HG03342 (cell line): ENCODE measurements at regions not wholly inside any gene's neighbourhood (a gene's known extent, or its start where the extent isn't known, plus 50 kb on each side); places are given as distances from the start of the nearest gene placed in this dataset.
"Not testable (repeated sequence)": the region's sequence is repeated elsewhere in the genome, so short reads cannot be mapped to it uniquely, and the experiment has no call there.

Experiments
- ATAC-seq: cut with Tn5 transposase; IDR thresholded peaks from one replicate; pipeline ENCODE4 v1.9.1; 2021; ENCODE audit warnings: mild to moderate bottlenecking, moderate library complexity; ENCODE audit not compliant: unreplicated experiment

DNA sequence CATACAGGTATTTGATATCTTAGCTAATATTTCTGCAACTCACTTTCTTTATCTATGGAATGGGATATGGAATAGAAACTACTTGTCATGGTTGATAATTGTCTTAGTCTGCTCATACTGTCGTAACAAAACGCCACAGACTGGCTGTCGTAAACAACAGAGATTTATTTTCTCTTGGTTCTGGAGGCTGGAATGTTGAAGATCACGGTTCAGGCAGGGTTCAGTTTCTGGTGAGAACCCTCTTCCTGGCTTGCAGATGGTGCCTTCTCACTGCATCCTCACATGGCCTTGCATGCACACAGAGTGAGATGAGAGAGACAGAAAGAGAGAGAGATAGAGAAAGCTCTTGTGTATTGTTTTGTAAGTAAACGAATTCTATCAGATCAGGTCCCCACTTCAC, 332.7 kb upstream of the MAGI2 start:
- ATAC-seq, result no peak

- ATAC-seq, result no peak
Measured at GRCh38 chr7:79785556-79785955, 332.1 kb upstream of the MAGI2 start.

DNA sequence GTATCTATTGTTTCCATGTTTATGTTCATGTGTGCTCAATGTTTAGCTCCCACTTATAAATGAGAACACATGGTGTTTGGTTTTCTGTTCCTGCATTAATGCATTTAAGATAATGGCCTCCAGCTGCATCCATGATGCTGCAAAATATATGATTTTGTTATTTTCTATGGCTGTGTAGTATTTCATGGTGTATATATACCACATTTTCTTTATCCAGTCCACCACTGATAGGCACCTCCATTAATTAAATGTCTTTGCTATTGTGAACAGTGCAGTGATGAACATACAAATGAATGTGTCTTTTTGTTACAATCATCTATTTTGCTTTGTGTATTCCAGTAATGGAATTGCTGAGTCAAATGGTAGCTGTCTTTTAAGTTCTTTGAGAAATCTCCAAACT, 329.4 kb upstream of the MAGI2 start:
- no peak for ATAC-seq

DNA sequence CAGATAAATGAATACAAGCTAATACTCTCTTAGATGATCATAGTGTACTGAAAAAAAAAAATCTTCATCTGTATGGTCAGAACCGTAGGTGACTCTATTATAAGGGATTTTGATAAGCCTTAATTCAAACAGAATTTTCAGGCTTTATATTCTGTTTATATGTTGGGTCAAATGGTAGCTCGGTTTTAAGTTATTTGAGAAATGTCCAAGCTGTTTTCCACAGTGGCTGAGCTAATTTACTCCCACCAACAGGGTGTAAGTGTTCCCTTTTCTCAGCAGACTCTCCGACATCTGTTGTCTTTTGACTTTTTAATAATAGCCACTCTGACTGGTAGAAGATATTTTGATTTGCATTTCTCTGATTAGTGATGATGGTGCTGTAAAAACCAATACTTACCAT, 328.8 kb upstream of the MAGI2 start:
- ATAC-seq, result no peak

GRCh38 chr7:79781716-79782115, 328.2 kb upstream of the MAGI2 start:
- ATAC-seq, result no peak

DNA sequence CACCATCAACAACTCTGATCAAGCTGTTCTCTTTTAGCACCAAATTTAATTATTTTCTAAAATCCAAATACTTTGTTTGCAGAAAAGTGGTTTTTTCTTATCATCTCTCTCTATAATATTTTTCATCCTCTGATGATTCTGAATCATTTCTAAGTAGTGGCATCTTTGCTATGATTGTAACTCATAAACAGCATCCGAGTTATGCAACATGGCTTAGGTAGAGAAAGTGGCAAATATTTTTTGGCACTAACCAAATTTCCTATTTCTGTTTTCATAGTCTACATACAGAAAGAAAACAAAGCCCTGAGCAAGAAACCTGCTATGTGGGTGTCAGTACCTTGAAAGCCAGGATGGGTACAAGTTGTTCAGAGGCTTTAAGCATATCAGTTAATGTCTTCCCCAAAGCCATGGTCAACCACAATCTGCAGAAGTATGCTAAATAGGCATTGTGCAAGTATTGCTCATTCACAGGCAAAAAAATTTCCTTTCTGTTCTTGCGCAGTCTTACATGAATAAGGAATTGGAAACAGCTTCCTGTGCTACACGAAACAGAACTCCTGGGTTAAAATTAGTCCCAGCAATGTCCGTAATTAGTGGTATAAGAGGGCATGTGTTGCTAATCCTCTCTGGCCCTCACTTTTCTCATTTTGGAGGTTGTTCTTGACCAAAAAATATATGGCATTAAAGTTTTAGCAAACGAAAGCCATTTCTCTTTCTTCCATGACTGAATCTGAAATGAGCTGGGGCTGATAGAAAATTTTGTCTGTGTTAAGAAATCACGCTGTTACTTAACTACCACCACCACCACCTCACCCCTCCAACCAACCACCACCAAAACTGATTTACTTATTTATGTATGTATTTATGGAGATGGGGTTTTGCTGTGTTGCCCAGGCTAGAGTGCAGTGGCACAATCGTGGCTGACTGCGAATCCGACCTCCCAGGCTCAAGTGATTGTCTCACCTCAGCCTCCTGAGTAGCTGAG, 325.6 kb upstream of the MAGI2 start:
- no peak for ATAC-seq

DNA sequence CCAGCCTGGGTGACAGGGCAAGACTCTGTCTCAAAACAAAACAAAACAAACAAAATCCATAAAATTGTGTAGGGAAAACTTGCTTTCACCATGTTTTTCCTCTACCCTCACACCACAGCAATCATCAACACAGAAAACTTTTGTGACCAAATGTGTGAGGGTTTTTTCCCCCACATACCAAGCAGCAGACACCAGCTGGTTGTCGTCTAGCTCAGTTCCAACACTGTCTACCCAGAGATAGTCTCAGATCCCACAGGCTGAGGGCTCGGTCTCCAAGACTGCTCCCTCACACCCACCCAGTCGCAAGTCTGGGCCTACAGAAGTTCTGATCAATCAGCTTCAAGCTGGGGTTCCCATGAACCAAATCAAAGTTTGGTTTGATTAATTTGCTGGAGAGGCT, 322.4 kb upstream of the MAGI2 start:
- ATAC-seq, result no peak

DNA sequence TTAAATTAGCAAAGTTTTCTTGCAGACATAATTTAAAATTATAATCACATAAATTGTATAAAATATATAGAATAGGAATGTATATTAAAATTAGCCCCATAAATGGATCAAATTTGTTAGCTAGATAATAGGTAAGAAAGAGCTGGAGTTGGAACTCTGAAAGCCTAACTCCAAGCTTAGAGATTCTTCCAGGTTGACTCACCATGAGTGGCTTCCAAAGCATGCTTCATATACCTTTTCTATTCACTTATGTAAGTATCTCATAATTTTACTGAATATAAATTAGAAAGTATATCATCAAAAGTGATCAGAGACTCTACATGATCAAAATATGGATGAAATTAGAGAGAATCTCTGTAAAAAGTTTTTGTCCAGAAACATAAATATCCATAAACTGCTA, 320.7 kb upstream of the MAGI2 start:
- no peak for ATAC-seq

DNA sequence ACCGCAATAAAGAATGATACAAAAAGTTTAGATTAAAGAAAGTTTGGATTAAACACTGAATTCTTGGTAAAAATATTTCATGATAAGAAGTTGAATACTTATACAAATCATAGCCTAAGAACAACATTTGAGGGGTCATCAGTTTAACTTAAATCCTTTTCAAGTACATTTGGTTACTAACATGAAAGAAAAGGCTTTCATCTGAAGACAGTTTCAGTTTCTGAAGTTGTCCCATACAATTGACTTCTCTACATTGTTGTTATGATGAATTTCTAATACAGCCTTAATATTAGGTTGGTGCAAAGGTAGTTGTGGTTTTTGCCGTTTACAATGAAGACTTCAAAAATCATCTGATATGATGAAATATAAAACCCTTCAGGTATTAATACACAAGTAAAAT, 317.5 kb upstream of the MAGI2 start:
- no peak for ATAC-seq

- no peak for ATAC-seq
Measured at GRCh38 chr7:79770063-79770462, 316.6 kb upstream of the MAGI2 start.

DNA sequence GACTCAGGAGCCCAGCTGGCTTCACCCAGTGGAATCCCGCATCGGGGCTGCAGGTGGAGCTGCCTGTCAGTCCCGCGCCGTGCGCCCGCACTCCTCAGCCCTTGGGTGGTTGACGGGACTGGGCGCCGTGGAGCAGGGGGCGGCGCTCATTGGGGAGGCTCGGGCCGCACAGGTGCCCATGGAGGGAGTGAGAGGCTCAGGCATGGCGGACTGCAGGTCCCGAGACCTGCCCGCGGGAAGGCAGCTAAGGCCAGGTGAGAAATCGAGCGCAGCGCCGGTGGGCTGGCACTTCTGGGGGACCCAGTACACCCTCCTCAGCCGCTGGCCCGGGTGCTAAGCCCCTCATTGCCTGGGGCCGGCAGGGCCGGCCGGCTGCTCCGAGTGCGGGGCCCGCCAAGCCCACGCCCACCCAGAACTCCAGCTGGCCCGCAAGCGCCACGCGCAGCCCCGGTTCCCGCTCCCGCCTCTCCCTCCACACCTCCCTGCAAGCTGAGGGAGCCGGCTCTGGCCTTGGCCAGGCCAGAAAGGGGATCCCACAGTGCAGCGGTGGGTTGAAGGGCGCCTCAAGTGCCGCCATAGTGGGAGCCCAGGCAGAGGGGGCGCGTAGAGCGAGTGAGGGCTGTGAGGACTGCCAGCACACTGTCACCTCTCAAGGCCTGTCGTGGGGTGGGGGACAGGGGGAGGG, 314.6 kb upstream of the MAGI2 start:
- ATAC-seq, result not testable (repeated sequence)

DNA sequence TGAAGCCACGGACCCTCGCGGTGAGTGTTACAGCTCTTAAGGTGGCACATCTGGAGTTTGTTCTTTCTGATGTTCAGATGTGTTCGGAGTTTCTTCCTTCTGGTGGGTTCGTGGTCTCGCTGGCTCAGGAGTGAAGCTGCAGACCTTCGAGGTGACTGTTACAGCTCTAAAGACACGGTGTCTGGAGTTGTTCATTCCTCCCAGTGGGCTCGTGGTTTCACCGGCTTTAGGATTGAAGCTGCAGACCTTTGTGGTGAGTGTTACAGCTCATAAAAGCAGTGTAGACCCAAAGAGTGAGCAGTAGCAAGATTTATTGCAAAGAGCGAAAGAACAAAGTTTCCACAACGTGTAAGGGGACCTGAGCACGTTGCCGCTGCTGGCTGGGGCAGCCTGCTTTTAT, 313.7 kb upstream of the MAGI2 start:
- not testable (repeated sequence) for ATAC-seq

GRCh38 chr7:79761876-79762429, 308.5 kb upstream of the MAGI2 start:
- no peak for ATAC-seq

- not testable (repeated sequence) for ATAC-seq
Measured at GRCh38 chr7:79750941-79751340, 297.5 kb upstream of the MAGI2 start.

GRCh38 chr7:79749856-79750255, 296.4 kb upstream of the MAGI2 start:
- no peak for ATAC-seq

DNA sequence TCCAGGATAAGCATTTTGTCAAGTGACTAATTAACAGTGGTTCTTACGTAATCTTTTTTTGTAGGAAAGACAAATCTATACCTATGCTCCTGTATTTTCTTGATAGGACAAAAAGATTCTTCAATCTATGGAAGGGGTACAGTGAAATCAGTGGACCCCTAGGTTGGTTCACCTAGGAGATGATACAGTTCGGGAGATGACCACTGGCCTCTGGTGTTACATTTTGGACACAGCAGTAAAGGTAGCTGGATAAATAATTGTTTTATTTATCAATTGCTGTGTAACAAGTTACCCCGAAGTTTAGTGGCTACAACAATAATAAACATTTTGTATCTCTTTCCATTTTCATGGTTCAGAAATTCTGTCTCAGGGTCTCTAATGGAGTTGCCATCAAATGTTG, 288.2 kb upstream of the MAGI2 start:
- ATAC-seq, result no peak

- no peak for ATAC-seq
Measured at GRCh38 chr7:79740076-79740475, 286.6 kb upstream of the MAGI2 start.

DNA sequence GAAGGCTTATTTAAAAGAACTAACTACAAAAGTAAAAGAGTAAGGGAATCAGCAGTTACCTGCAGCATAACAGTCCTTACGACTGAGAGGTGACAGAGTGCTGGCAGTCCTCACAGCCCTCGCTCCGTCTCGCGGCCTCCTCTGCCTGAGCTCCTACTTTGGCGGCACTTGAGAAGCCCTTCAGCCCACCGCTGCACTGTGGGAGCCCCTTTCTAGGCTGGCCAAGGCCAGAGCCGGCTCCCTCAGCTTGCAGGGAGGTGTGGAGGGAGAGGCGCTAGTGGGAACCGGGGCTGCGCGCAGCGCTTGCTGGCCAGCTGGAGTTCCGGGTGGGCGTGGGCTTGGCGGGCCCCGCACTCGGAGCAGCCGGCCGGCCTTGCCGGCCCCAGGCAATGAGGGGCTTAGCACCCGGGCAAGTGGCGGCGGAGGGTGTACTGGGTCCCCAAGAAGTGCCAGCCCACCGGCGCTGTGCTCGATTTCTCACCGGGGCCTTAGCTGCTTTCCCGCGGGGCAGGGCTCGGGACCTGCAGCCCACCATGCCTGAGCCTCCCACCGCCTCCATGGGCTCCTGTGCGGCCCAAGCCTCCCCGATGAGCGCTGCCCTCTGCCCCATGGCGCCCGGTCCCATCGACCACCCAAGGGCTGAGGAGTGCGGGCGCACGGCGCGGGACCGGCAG, 285.7 kb upstream of the MAGI2 start:
- not testable (repeated sequence) for ATAC-seq

- no peak for ATAC-seq
Measured at GRCh38 chr7:79736418-79736817, 283.0 kb upstream of the MAGI2 start.

DNA sequence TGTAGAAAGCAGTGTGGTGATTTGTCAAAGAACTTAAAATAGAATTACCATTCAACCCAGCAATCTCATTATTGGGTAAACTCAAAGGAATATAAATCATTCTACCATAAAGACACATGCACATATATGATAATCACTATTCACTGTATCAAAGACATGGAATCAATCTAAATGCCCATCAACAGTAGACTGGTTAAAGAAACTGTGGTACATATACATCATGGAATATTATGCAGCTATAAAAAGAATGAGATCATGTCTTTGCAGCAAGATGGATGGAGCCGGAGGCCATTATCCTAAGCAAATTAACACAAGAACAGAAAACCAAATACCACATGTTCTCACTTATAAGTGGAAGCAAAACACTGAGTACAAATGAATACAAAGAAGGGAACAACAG, 281.5 kb upstream of the MAGI2 start:
- no peak for ATAC-seq

DNA sequence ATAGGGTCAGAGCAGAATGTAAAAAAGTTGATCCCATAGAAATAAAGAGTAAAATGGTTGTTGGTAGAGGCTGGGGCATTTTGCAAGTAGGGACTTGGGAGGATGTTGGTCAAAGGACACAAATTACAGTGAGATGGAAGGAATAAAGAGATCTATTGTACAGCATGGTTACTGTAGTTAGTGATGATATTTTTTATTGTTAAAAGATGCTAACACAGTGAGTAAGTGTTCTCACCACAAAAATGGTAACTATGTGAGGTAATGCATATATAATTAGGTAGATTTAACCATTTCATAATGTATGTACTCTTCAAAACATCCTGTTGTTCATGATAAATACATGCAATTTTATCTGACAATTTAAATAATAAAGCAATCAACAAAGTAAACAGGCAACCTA, 280.7 kb upstream of the MAGI2 start:
- ATAC-seq, result no peak
